ENCODE measurements at regions not wholly inside any gene's neighbourhood (a gene's known extent, or its start where the extent isn't known, plus 50 kb on each side); places are given as distances from the start of the nearest gene placed in this dataset.
A peak's percentile ranks its signal among the peaks of the same experiment; 100 is the strongest.

- DNase-seq: no peak
These were observed 437.9 kb upstream of the JARID2 start for GRCh38 chr6:14807971-14808370.

DNA sequence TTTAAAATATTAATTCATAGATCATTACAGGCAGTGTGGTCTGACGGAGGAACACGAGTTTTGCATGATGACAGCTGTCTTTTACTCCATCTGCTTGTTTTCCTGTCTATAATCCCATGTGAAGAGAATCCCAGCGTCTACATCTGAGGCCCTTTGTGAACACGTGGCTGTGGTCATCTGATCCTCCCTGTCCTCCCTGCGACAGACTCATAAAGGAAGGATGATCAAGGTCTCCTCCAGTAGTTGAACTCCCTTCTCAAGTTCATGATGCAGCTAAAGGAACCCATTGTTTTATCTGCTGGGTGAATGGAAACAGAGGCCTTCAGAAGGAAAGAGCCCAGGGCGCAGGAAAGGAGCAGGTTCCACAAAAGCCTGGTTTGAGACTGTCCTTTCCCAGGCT is 435.8 kb upstream of the JARID2 start:
- no peak for DNase-seq

DNA sequence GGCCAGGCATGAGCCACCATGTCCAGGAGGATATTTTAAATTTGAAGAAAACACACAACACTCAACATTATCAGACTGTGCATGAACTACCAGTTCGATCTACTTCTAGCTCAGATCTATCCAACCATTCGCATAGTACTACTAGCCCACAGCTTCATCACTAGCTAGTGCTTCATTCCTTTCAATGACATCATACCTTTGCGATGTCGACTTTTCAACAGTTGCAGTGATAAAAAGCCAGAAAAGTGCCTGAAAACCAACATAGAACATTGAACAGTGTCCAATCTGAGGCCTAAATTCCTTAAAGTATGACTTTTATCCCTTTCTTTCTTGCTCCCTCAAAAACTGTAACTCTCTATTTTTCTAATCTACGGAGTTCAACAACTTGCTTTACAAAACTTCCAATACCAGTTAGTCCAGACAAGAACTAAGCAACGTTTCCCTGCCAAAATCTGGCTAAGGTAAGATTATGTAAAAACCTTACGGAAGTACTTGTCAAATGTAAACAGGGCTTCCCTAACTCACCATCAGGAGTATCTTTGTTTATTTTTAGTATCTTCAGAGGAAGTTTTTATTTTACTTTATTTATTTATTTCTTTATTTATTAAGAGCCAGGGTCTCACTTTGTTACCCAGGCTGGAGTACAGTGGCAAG is 434.0 kb upstream of the JARID2 start:
- no peak for DNase-seq

- DNase-seq: no peak
These were observed 431.9 kb upstream of the JARID2 start for GRCh38 chr6:14814016-14814415.

GRCh38 chr6:14816116-14816859 is 429.6 kb upstream of the JARID2 start:
- DNase-seq: peak; percentile 49

DNA sequence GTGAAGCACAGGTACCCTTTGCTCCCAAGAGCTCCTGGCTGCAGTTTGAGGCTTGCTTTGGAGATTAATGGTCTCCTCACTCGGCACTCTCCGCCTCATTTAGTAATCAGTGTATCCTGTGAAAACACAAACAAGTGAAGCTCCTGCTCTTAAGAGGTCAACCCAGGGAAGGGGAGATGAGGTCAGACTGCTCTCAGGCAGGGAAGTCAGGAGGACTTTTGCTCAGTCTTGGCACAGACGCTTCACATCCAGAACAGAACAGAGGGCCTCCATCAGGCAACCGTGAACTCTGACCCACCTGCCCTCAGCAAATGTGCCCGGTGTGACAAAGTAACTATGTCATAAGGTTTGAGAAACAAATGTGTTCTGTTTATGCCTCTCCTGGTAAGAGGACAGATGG is 428.8 kb upstream of the JARID2 start:
- DNase-seq: no peak

GRCh38 chr6:14818422-14818884 is 427.4 kb upstream of the JARID2 start:
- no peak for DNase-seq

DNA sequence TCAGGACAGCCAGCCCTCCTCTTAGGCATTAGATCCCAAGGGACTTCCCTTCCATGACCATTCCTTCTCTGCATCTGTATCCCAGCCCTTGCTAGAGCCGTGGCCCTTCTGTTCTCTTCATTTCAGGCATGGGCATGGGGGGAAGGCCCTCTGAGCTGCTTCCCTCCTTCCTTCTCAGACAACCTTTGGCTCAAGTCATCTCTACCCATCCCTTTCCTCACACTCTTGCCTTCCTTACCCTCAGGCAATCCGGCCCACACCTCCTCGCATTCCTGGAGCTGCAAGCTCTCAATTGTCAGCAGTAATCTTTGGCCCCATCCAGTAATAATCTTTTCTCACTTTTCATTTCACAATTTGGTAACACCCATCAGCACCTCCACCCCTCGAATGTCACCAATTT is 426.9 kb upstream of the JARID2 start:
- no peak for DNase-seq

DNA sequence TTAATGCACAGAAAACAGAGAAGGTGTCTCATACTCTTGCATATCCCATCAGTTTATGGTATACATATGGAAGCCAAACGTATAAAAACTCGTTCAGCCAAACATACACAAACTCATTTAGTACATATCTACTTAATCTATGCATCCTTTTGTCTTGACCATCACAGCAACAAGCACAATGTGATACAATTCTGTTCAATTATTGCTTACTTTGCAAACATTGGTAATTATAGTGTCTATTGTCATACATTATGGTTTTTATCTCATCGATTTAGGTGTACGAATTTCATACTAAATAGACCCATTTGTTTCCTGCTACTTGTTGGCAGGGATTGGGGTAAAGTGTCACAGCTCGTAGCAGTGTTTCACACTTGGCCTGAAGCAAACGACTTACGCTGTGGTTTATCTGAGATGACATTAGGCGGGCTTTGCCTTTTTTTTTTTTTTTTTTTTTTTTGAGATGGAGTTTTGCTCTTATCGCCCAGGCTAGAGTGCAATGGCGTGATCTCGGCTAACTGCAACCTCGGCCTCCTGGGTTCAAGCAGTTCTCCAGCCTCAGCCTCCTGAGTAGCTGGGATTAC is 425.9 kb upstream of the JARID2 start:
- no peak for DNase-seq

DNA sequence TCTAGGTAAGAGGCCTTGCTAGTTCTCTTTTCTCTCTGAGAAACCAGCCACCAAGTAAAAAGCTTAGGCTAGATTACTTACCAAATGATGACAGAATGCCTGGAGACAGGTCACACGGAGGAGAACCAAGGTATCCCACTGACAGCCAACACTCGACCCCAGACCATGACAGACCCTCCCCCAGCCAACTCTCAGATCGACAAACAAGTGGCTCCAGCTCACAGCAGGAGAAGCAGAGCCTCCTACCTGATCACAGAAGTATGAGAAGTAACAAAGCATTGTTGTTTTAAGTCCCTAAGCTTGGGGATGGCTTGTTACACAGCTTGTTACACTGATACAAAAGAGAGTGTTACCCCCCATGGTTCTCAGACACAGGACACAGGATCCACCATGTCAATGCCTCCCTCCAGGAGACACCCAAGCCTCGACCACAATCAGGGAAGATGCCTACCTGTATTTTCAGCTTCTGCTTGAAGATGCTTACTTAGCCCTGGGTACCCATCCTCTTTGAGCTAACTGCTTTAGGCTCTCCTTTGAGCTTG is 423.8 kb upstream of the JARID2 start:
- no peak for DNase-seq

- peak; percentile 54 for DNase-seq
These were observed 423.2 kb upstream of the JARID2 start for GRCh38 chr6:14822679-14823078.

GRCh38 chr6:14824060-14824459 is 421.8 kb upstream of the JARID2 start:
- DNase-seq: peak; percentile 20

GRCh38 chr6:14824484-14825275 is 421.2 kb upstream of the JARID2 start:
- DNase-seq: peak; percentile 45

GRCh38 chr6:14826456-14826855 is 419.4 kb upstream of the JARID2 start:
- DNase-seq: no peak

- DNase-seq: no peak
These were observed 418.5 kb upstream of the JARID2 start for GRCh38 chr6:14827354-14827753.

DNA sequence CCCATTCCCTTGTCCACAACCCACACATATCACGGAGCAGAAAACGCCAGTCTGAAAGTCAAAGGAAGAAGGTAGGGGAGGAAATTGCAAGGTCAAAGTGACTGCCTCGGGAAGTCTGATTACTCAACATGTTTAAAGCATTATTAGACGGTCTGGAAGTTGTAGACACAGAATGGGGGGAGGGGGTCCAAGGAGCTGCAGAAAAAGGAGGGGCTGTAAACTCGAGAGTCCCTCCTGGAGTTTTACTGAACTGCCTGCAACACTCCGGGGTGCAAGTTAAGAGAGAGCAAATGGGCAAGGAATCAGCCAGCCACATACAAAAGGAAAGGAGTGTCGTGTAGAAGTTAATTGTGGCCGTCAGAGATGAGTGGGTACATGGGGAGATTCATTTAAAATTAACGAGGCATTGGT is 417.7 kb upstream of the JARID2 start:
- DNase-seq: no peak

DNA sequence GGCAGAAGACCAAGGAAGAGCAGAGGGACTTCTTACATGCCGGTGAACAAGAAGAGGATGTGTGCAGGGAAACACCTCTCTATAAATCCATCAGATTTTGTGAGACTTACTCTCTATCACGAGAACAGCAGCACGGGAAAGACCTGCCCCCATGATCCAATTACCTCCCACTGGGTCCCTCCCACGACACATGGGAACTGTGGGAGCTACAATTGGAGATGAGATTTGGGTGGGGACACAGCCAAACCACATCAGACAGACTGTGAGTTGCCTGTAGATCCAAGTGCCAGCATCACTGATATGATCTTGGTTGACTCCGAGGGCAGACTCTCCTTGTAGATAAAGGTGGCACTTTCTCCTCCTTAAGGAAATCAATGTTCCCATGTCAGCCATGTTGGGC is 414.8 kb upstream of the JARID2 start:
- no peak for DNase-seq

DNA sequence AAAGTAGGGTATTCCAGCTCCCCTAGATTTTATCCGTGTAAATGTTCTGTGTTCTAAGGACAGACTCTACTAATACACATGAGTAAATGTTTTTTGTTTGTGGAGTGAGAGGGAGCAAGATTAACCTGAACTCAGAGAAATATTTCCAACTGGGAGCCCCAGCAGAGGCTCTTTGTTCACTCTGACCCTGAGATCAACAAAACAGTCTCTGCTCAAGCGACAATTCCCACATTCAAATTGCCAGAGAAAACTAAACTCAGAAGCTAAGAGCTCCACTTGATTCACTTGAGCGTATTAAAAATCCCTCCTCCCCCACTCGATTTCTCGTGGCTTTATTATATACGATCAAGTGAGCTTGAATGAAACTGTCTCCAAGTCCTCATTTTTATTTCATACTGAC is 413.9 kb upstream of the JARID2 start:
- DNase-seq: peak; percentile 55

GRCh38 chr6:14832427-14832826 is 413.4 kb upstream of the JARID2 start:
- no peak for DNase-seq

DNA sequence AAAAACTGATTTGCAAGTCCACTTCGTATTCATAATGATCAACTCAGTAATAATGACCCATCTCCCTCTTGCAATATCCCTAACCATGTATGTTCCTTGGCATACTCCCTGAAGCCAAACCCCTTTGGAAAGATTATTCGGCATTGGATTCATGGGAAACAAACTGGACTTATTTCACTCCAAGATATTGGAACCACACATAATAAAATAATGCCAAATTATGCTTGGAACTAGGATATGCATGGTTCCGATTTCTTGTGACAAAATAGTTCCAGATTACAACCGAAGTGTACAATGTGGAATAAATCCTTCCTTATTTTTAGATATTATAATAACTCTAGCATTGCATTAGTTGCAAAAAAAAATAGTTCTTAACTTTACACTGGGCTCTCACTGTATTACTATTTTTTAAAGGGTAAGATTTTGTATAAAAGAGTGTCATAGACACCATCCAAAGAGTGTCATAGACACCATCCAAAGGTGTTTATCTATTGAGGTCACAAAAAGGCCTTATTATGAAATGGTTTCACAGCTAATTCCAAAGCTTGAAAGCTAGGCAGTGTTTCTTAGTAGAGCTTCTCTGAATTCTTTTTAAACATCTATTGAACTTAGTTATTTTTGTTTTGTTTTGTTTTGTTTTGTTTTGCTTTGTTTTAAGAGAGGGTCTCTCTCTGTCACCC is 410.9 kb upstream of the JARID2 start:
- DNase-seq: no peak

- DNase-seq: no peak
These were observed 408.4 kb upstream of the JARID2 start for GRCh38 chr6:14837435-14837834.

GRCh38 chr6:14838133-14838583 is 407.7 kb upstream of the JARID2 start:
- no peak for DNase-seq

All from eye (tissue), 1 donor.